Right hindlimb (tissue), 1 donor: ENCODE measurements at regions not wholly inside any gene's neighbourhood (a gene's known extent, or its start where the extent isn't known, plus 50 kb on each side); places are given as distances from the start of the nearest gene placed in this dataset.

Source experiments
- DNase-seq: peaks from one replicate; pipeline ENCODE4 v3.0.0-alpha.2; 2018

GRCh38 chr2:198483051-198483450, 678.7 kb downstream of the PLCL1 start:
- no peak for DNase-seq

GRCh38 chr2:198479065-198479464, 674.7 kb downstream of the PLCL1 start:
- no peak for DNase-seq

GRCh38 chr2:198478361-198478760, 674.0 kb downstream of the PLCL1 start:
- DNase-seq, result no peak

GRCh38 chr2:198476007-198476406, 671.6 kb downstream of the PLCL1 start:
- DNase-seq, result no peak

DNA sequence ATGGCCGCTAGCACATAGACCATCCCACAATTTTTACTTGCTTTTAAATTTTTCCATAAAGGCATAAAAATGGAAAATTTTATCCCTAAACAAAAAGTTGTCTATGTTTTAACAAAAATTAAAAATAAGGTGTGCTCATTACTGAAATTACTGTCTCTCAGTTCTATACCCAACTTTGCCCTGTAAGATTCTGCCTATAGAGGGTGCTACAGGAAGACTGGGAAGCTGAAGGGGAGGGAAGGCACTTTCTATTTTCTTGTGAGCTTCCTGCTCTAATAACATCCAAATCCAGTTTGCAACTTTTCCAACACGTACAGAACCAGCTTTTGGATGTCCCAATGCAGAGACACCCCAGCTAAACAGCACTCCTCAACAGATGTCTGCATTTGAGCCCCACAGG, 666.9 kb downstream of the PLCL1 start:
- DNase-seq, result no peak

DNA sequence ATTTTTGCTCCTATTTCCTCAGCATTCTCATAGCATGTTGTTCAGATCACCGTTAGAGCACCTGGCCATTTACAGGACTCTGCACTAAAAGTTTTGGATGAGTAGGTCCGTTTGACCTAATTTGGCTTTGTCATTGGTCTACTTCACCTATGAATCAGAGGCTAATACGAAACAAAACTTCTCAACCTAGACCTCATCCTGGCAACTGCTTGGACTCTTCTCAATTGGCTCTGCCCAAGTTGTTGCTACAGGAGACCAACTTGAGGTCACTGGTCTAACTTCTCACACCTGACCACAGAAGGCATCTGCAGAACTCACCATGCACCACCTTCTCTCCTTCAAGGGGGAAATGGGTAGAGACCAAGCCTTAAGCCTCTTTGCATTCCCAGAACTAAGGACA, 663.7 kb downstream of the PLCL1 start:
- no peak for DNase-seq

DNA sequence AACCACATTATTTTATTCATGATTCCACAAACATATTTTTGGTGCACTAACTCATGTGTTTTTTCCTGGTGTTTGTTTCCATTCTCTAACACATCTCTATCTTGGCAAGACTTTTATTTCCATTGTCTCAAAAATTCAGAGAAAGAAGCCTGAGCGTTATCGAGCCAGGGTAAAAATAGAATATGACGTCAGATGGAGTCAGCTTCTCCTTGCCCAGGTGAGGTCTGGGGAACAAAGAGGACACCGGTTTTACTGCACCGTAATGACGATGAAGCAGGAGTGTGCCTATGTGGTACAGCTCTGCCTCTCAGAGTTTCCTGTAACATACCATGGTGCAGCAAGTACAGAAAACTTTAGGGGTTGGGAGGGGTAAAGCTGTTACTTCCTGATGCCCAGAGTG, 661.6 kb downstream of the PLCL1 start:
- no peak for DNase-seq

DNA sequence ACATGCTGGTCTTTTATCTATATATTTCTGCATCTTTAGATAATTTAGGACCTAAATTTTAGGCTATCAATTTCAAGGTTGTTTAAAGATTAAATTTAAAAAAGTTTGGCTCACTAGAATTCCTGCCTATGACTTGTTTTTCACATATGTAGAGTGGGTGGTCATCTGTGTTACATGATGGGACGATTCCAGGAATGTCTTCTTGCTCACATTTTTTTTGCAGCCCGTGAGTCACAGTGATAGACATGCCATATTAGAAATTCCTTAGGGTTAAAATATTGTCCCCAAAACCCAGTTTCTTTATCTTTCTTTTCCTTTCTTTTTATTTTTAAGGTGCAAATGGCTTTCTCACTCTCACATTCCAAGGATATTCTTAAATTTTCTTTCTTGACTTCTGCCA, 652.0 kb downstream of the PLCL1 start:
- DNase-seq, result no peak

- DNase-seq, result no peak
These were observed 649.5 kb downstream of the PLCL1 start for GRCh38 chr2:198453866-198454265.

DNA sequence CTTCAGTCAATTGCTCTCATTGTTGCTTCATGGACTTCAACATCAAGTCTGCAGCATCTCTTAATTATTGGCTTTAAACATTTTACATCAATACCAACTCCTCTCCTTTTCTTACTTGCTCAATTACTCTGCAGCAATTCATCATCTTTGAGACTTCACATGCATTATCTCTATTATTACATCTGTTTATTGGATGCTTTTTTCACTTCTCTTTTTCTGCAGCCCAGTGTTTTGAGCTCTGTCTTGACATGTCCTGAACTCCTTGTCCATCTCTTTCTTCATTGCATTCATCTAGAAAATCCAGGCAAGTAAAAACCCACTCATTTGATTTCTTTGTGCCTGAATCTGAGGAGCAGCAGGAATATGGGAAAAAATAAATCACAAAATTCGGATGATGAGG, 647.9 kb downstream of the PLCL1 start:
- DNase-seq, result no peak

DNA sequence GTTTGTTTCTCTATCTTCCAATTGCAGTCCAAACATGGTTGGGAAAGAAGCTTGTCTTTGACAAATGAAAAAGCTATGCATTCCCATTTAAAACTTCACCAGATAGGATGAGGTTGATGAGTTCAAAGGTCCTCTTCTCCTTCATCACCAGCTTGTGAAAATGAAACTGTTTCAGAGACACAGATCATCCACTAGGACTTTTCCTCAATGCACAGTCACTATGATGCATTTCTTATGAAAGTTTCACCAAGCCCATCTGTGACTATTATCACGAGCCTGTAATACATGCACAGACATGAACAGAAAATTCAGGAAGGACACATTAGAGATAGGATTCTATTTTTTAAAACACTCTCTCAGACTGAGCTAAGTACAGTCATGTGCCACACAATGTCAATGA, 644.4 kb downstream of the PLCL1 start:
- no peak for DNase-seq

- DNase-seq, result no peak
These were observed 640.5 kb downstream of the PLCL1 start for GRCh38 chr2:198444800-198445287.

DNA sequence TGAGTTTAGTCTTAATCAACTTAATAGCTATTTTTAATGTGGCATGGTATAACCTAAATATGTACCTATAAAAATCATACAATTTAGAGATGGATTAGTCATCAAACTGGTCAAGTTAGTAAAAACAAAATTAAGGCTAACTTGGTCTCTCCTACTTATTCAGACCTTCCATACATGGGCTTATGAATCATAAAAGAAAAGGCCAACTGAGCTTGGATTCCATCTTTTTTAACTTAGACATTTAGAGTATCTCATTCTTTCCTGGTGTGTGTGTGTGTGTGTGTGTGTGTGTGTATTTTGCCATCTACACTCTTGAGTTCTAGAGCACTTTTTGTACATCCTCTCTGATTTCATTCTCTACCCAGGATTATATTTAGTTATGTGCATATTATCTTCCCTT, 637.5 kb downstream of the PLCL1 start:
- no peak for DNase-seq

DNA sequence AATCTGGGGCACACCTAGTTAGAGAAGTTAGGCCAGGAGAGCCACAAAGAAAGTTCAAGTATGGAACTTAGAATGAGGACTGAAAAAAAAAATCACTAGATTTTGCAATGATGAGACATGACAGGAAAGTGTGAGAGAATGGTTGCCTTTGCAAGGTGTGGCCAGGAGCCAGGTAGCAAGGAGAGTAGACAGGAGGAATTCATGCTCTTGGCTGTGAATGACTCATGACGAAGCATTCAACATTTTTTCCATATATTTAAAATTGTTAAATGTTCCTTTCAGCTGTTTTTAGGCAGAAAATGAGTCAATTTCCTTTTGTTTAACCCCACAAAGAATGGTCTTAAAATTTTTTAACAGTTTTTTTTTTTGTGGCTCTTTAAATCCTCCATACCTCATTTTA, 636.9 kb downstream of the PLCL1 start:
- DNase-seq, result no peak

DNA sequence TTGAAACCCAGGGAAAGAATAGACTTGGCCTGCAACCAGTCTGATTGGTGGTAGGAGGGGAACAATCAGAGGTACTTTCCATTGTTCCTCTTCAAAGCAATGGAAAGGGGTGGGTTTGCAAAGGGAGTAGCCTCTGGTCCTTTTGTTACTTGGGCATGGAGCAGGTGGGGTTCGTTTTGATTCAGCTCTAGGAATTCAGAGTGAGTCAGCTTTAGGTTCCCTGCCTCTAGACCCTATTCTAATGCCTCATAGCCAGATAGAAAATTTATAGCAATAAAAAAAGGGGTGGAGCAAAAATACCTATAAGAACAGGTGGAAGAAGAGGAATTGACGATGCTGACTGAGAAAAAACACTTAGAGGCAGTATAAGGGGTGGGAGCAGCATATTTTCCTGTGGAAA, 636.4 kb downstream of the PLCL1 start:
- no peak for DNase-seq

DNA sequence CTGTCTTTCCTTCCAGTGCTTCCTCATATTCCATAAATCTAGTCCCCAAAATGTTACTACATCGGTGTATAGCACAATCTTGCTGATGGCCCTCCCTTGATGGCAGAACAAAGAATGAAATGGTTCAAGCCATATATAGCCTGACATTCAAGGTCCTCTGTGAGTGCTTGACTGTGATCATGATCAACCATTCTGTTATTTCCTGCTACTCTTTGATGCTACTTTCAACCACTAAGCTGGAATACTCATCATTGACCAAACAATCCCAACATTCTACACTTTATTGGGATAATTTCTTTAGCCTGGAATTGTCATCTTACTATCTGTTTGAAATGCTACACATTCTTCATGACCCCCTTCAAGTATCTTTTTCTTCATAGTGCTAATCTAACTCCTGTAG, 633.9 kb downstream of the PLCL1 start:
- DNase-seq, result no peak

GRCh38 chr2:198424112-198424511, 619.7 kb downstream of the PLCL1 start:
- no peak for DNase-seq

DNA sequence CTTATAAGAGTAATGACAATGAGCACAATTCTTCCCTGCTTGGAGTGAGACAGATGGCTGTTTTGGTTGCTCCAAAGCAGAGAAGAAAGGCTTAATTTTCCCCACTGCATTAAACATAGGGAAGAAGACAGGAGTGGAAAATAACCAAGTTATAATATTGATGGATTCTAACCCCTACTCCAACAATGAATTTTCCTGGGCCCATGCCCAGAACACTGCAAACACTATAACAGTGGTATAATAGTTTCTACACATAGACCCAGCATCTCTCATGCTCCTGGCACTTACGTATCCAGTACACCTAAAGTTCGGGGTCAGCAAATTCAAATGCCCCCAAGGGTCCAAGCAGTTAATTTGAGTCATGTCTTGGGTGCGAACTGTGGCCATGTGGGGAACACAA, 613.4 kb downstream of the PLCL1 start:
- DNase-seq, result peak; percentile 42

GRCh38 chr2:198414976-198415375, 610.6 kb downstream of the PLCL1 start:
- no peak for DNase-seq

DNA sequence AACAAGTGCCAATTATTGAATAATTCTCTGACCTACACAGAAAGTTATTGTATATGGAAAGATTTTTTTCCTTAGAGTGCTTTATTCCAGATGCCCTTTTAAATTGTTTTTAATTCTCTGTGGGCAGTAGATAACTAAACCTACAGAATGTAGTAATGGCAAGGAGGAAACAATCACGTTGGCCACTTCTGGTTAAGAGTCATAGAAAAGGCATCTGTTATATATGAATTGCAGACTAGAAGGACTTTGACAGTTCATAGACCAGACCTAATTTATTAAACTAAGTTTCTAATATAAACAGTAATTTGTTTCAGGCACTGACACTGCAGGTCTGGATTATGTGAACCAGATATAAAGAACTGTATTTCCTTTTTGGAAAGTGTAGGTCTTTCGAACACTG, 607.5 kb downstream of the PLCL1 start:
- no peak for DNase-seq

GRCh38 chr2:198408171-198408570, 603.8 kb downstream of the PLCL1 start:
- DNase-seq, result peak; percentile 19

DNA sequence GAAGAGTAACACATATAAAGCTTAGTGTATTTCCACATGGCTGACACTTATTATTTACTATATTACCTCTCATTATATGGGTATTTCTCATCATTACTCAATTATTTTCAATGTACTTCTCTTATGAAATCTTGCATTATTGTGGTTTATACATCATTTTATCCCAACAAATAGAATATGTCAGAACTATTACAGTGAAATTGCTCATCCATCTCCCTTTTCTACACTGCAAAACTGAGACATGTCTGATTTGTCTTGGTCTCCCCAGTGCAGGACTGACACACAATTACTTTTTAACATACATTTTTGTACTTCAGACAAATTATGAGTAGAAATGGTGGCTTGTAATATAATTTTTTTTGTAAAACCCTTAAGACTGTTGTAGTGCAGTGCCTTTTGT, 600.9 kb downstream of the PLCL1 start:
- no peak for DNase-seq

DNA sequence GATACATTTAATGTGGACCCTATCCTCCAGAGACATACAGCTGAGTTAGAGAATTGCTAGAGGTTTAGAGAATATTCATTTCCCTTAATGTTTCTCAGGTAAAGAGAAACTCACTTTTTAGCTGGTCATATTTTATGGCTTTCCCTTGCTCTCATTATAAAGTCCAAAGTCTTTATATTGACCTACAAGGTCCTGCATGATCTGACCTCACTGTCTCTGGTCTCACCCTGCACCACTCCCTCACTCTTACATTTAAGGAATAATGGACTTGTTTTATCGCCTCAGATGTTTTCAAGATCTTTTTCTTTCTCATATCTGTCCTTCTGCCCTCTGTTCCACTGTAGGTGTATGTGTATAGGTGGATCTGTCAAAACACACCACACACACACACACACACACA, 597.3 kb downstream of the PLCL1 start:
- no peak for DNase-seq

GRCh38 chr2:198400999-198401398, 596.6 kb downstream of the PLCL1 start:
- no peak for DNase-seq

GRCh38 chr2:198394208-198394607, 589.8 kb downstream of the PLCL1 start:
- no peak for DNase-seq

GRCh38 chr2:198390670-198391069, 586.3 kb downstream of the PLCL1 start:
- DNase-seq, result no peak
